Body of pancreas (tissue), 4 donors: ENCODE measurements at regions not wholly inside any gene's neighbourhood (a gene's known extent, or its start where the extent isn't known, plus 50 kb on each side); places are given as distances from the start of the nearest gene placed in this dataset.

ENCODE experiments used
- ATAC-seq: fragments of 150-250 bp; one replicate; pipeline ENCODE4 v1.9.1; 2016
- DNase-seq, 4 donors: peaks; one replicate each; pipeline ENCODE4 v3.0.0-alpha.2; 2019
- H3K27ac ChIP-seq, 4 donors: fragments of 200-600 bp; sonication (generic); 1 replicate in 3 of 4; 2 replicates in 1 of 4; pipeline versions ENCODE4 v1.5.1 to v1.6.1; 2016 to 2019; ENCODE audit warnings: mild to moderate bottlenecking in 1 of 4, mixed read lengths in 1 of 4, moderate library complexity in 1 of 4
- H3K27me3 ChIP-seq, 2 donors: fragments of 200-600 bp; sonication (generic); one replicate each; pipeline ENCODE4 v1.6.0; 2016; ENCODE audit warnings: mild to moderate bottlenecking in 1 of 2
- H3K36me3 ChIP-seq, 2 donors: fragments of 200-600 bp; sonication (generic); replicated peaks in 1 of 2; 2 replicates each; pipeline ENCODE4 v1.5.1; 2016; ENCODE audit warnings: low read depth in 2 of 2; ENCODE audit not compliant: insufficient read depth in 1 of 2
- H3K4me1 ChIP-seq: fragments of 200-600 bp; sonication (generic); one replicate; pipeline ENCODE4 v1.6.0; 2016
- H3K4me3 ChIP-seq, 2 donors: fragments of 200-600 bp; sonication (generic); 1 replicate in 1 of 2; 2 replicates in 1 of 2; pipeline ENCODE4 v1.5.1; 2016 to 2019
- H3K9me3 ChIP-seq, 3 donors: fragments of 200-600 bp; sonication (generic); 1 replicate in 2 of 3; 2 replicates in 1 of 3; pipeline ENCODE4 v1.5.1; 2016
- POLR2A ChIP-seq, 3 donors: fragments of 450-650 bp; IDR thresholded peaks; one replicate each; pipeline ENCODE4 v1.6.1; 2016; ENCODE audit warnings: antibody characterized with exemption in 3 of 3, mild to moderate bottlenecking in 2 of 3
- WGBS, 2 donors: methylation state at CpG; one replicate each; pipeline ENCODE4 v1.1.5; 2017; 5-methylcytosine and 5-hydroxymethylcytosine counted together
- intact Hi-C: fragments of 100-400 bp; cut with DNase I; formaldehyde crosslinking; loops from one replicate; pipeline ENCODE4 v1.15.1; 2023
- TF ChIP-seq, protein P1 (sequence below), 7 experiments: fragments of 450-650 bp in 4 of 7; fragments of 200-600 bp in 3 of 7; sonication (generic) in 3 of 7; IDR thresholded peaks; one replicate each; pipeline ENCODE4 v1.5.1; 2016 to 2019; ENCODE audit warnings: antibody characterized with exemption in 7 of 7

DNA sequence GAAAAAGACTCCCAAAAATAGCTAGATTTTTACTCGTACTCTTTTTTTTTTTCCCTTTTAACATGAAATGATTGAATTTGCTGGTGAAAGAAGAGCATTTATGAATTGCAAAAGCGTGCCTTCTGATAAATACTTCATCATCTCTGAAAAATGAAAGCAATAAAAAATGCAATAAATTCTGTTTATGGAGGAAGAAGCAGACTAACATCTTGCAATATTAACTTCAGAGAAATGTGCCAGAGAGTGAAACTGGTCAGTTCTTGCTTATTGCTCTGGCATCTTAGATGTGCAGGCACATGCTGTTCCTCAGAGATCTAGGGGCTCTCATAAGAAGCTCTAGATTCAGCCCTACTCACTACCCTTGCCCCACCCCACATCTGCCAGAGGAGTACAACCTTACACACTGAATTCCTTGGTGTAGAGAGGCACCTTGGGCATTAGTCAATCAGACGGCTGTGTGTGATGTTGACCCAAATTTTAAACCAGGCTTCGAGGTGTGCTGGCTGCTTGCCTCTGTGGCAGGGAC, 891.1 kb upstream of the GHITM start:
- no peak for ATAC-seq
- no peaks in the 10 kb centered on the region for H3K9me3 ChIP-seq
- intact Hi-C loops, result no loop called here
- H3K4me1 ChIP-seq, result no peaks in the 10 kb centered on the region
- no peak overlapping the region for H3K4me3 ChIP-seq
- 36 to 51% methylated on average over 4 of the region's 4 CpGs for WGBS, 2 donors
- H3K27ac ChIP-seq, result no peak overlapping the region
- H3K27me3 ChIP-seq, result no peaks in the 10 kb centered on the region
- TF ChIP-seq POLR2A (IDR thresholded peaks at IDR 0.05), result no peak
- TF ChIP-seq, protein P1, sequence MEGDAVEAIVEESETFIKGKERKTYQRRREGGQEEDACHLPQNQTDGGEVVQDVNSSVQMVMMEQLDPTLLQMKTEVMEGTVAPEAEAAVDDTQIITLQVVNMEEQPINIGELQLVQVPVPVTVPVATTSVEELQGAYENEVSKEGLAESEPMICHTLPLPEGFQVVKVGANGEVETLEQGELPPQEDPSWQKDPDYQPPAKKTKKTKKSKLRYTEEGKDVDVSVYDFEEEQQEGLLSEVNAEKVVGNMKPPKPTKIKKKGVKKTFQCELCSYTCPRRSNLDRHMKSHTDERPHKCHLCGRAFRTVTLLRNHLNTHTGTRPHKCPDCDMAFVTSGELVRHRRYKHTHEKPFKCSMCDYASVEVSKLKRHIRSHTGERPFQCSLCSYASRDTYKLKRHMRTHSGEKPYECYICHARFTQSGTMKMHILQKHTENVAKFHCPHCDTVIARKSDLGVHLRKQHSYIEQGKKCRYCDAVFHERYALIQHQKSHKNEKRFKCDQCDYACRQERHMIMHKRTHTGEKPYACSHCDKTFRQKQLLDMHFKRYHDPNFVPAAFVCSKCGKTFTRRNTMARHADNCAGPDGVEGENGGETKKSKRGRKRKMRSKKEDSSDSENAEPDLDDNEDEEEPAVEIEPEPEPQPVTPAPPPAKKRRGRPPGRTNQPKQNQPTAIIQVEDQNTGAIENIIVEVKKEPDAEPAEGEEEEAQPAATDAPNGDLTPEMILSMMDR (IDR thresholded peaks at IDR 0.05), result no peak
- no peak for DNase-seq
- no peaks in the 10 kb centered on the region for H3K36me3 ChIP-seq

DNA sequence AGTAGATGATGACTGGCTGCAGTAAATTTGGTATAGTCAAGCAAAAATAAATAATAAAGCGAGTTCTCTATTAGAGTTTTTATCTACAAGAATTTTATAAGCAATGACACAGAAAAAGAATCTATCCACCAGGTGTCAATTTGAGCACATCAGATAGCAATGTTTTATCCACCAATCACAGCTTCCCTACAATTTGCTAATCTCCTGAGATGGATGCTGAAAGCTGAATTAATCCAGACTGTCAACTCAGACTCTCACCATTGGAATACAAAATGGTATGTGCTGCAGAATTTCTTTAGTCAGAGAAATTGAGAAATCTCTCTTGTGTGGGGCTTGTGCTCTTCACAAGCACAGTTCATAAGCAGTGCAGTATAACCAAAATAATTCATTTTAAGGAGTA, 888.9 kb upstream of the GHITM start:
- Histone ChIP-seq H3K36me3 (no peaks in the 10 kb centered on the region), H3K27me3 (no peaks in the 10 kb centered on the region), H3K4me1 (no peaks in the 10 kb centered on the region), H3K27ac (no peak overlapping the region), H3K9me3 (peaks cover 0 to 4% (median 0%) of the 10 kb centered on the region in 3 donors), H3K4me3 (no peak overlapping the region)
- no peak for DNase-seq
- 59 to 62% methylated on average over 1 of the region's 1 CpG for WGBS, 2 donors
- intact Hi-C loops, result no loop called here
- TF ChIP-seq, protein P1 (IDR thresholded peaks at IDR 0.05), result no peak
- no peak for TF ChIP-seq POLR2A (IDR thresholded peaks at IDR 0.05)
- no peak for ATAC-seq

DNA sequence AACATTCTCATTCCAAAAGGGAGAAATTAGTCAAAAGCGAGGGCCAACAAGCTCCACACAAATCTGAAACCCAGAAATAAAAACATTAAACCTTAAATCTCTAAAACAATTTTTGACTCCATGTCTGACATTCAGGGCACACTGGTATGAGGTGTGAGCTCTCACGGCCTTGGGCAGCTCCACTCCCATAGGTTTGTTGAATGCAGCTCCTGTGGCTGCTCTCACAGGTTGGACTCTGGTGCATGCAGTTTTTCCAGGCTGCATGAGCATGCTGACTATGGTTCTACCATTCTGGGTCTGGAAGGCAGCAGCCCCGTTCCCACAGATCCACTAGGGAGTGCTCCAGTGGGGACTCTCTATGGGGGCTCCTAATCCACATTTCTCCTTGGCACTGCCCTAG, 887.1 kb upstream of the GHITM start:
- TF ChIP-seq, protein P1 (IDR thresholded peaks at IDR 0.05), result no peak
- no peak for TF ChIP-seq POLR2A (IDR thresholded peaks at IDR 0.05)
- DNase-seq (no peak), ATAC-seq (no peak)
- Histone ChIP-seq H3K27ac (no peak overlapping the region), H3K4me1 (no peaks in the 10 kb centered on the region), H3K36me3 (no peaks in the 10 kb centered on the region), H3K27me3 (no peaks in the 10 kb centered on the region), H3K4me3 (no peak overlapping the region), H3K9me3 (peaks cover 0 to 4% (median 0%) of the 10 kb centered on the region in 3 donors)
- WGBS, 2 donors, result 57 to 68% methylated on average over 3 of the region's 3 CpGs
- intact Hi-C loops, result no loop called here

DNA sequence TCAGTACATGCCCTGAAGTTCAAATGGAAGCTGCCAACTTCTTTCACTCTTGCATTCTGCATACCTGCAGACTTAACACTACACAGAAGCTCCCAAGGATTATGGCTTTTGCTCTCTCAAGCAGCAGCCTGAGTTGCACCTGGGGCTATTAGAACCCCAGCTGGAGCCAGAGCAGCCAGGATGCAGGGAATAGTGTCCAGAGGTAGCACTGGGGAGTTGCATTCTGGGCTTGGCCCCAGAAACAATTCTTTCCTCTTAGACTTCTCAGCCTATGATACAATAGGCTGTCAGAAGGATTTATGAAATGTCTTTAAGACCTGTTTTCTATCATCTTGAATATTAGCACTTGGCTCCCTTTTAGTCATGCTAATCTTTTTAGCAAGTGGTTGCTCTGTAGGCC, 886.7 kb upstream of the GHITM start:
- TF ChIP-seq, protein P1 (IDR thresholded peaks at IDR 0.05), result no peak
- no peak for TF ChIP-seq POLR2A (IDR thresholded peaks at IDR 0.05)
- no peak for ATAC-seq

DNA sequence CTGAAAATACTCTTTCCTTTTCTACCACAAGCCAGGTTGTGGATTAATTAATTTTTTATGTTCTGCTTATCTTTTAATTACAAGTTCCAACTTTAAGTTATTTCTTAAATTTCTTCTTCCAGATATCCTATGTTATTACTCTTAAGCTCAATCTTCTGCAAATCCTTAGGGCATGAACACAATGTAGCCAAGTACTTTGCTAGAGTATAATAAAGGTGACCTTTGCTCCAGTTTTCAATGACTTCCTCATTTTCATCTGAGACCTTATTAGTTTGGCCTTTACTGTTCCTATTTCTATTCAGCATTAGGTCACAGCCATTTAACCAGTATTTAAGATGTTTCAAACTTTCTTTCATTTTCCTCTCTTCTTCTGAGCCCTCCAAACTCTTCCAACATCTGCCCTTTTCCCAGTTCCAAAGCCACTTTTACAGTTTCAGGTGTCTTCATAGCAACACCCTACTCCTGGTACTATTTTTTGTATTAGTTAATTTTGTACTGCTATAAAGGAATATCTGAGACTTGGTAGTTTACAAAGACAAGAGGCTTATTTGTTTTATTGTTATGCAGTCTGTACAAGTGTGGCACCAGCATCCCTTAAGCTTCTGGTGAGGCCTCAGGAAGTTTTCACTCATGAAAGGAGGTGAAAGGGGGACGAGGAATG, 886.2 kb upstream of the GHITM start:
- no peak overlapping the region for H3K4me3 ChIP-seq
- WGBS, 2 donors, result 69 to 76% methylated on average over 1 of the region's 1 CpG
- H3K4me1 ChIP-seq, result no peaks in the 10 kb centered on the region
- no peak for DNase-seq
- H3K9me3 ChIP-seq, result peaks cover 0 to 4% (median 0%) of the 10 kb centered on the region in 3 donors
- no peak for TF ChIP-seq POLR2A (IDR thresholded peaks at IDR 0.05)
- TF ChIP-seq, protein P1 (IDR thresholded peaks at IDR 0.05), result no peak
- no peaks in the 10 kb centered on the region for H3K36me3 ChIP-seq
- ATAC-seq, result no peak
- H3K27me3 ChIP-seq, result no peaks in the 10 kb centered on the region
- no peak overlapping the region for H3K27ac ChIP-seq
- intact Hi-C loops, result no loop called here

More for the DNA sequence above, 886.7 kb upstream of the GHITM start:
- no peaks in the 10 kb centered on the region for H3K4me1 ChIP-seq
- intact Hi-C loops, result no loop called here
- no peaks in the 10 kb centered on the region for H3K27me3 ChIP-seq
- no peaks in the 10 kb centered on the region for H3K36me3 ChIP-seq
- DNase-seq, result no peak
- peaks cover 0 to 4% (median 0%) of the 10 kb centered on the region in 3 donors for H3K9me3 ChIP-seq
- H3K4me3 ChIP-seq, result no peak overlapping the region
- no peak overlapping the region for H3K27ac ChIP-seq
